ENCODE measurements at regions not wholly inside any gene's neighbourhood (a gene's known extent, or its start where the extent isn't known, plus 50 kb on each side); places are given as distances from the start of the nearest gene placed in this dataset.

DNA sequence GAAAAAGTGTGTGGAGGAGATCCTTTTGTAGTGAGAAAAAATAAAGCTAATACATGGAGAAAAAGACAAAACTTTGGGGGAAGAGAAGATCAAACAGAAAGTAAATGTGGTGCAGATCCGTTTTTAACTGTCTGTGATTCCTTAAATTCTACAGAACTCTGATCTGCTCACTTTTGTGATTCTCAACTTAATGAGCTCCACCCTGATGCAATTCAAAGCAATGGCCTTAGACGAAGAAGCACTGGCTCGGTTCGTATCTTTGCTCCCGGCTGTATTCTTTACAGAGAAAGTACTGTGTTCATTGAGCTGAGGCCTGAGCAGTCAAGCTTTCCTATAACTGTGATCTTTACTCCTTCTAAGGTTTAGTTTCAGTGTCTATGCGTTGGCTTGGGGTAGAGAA is 453.4 kb downstream of the DMAC1 start:
- TF ChIP-seq EZH2 (IDR thresholded peaks at IDR 0.05; ENCODE audit: low read depth): no peak
- TF ChIP-seq, protein P1, sequence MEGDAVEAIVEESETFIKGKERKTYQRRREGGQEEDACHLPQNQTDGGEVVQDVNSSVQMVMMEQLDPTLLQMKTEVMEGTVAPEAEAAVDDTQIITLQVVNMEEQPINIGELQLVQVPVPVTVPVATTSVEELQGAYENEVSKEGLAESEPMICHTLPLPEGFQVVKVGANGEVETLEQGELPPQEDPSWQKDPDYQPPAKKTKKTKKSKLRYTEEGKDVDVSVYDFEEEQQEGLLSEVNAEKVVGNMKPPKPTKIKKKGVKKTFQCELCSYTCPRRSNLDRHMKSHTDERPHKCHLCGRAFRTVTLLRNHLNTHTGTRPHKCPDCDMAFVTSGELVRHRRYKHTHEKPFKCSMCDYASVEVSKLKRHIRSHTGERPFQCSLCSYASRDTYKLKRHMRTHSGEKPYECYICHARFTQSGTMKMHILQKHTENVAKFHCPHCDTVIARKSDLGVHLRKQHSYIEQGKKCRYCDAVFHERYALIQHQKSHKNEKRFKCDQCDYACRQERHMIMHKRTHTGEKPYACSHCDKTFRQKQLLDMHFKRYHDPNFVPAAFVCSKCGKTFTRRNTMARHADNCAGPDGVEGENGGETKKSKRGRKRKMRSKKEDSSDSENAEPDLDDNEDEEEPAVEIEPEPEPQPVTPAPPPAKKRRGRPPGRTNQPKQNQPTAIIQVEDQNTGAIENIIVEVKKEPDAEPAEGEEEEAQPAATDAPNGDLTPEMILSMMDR (conservative IDR thresholded peaks at IDR 0.05): no peak
- Histone ChIP-seq H3K36me3 (ENCODE audit: low read depth) (no peaks in the 10 kb centered on the region), H3K4me3 (no peak overlapping the region), H3K4me2 (0 out of 2 replicates have a peak overlapping the region, but pooled peaks have one; percentile 23), H3F3A (ENCODE audit: insufficient read depth, low read depth) (no peaks in the 10 kb centered on the region), H3K27me3 (ENCODE audit: insufficient read depth, low read depth) (peaks cover 6% of the 10 kb centered on the region; the same call in 1 of the 2 replicates), H3K9me2 (ENCODE audit: insufficient read depth) (no peaks in the 10 kb centered on the region), H3K79me2 (ENCODE audit: low read depth) (no peaks in the 10 kb centered on the region), H3K9me3 (ENCODE audit: insufficient read depth, low read depth) (no peaks in the 10 kb centered on the region; the same call in 1 of the 2 replicates), H4K20me1 (ENCODE audit: insufficient read depth) (no peaks in the 10 kb centered on the region), H2AFZ (no peak overlapping the region), H3K4me1 (replicated peaks; ENCODE audit: insufficient read depth) (no peaks in the 10 kb centered on the region), H3K27ac (no peak overlapping the region)
- CTCF ChIA-PET: no interaction called here
- BruUV-seq (replicated peaks): no TSS peak
- intact Hi-C loops (cut with micrococcal nuclease; ENCODE audit: unreplicated experiment): no loop called here
- POLR2A ChIA-PET (ENCODE audit: unreplicated experiment): no interaction called here
- DNase-seq: no peak

DNA sequence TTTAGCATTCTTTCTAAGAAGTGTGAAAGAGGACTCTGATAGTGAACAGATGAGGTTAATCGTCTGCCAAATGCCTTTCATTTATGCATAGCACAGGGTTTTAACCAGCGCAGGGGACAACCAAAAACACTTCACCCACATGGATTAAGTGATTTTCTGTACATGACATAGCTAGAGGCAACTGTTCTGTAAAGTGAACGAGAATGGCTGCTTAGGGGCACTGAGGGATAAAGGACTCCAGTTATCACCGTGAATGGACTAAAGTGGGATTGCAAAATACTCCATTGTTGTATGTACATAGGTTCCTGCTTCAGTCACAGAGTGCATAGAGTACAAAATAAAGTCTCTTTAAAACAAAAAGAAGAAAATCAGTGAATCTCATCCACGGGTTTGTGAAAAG is 456.8 kb downstream of the DMAC1 start:
- no peaks in the 10 kb centered on the region for H3K9me3 ChIP-seq (ENCODE audit: insufficient read depth, low read depth)
- H4K20me1 ChIP-seq (ENCODE audit: insufficient read depth): no peaks in the 10 kb centered on the region
- peaks cover 11% of the 10 kb centered on the region; the same call in 1 of the 2 replicates for H3K27me3 ChIP-seq (ENCODE audit: insufficient read depth, low read depth)
- ChIA-PET CTCF (no interaction called here), POLR2A (ENCODE audit: unreplicated experiment) (no interaction called here)
- no peaks in the 10 kb centered on the region for H3F3A ChIP-seq (ENCODE audit: insufficient read depth, low read depth)
- H3K79me2 ChIP-seq (ENCODE audit: low read depth): no peaks in the 10 kb centered on the region
- intact Hi-C loops (cut with micrococcal nuclease; ENCODE audit: unreplicated experiment): no loop called here
- no peak overlapping the region for H2AFZ ChIP-seq
- H3K4me3 ChIP-seq: no peak overlapping the region
- H3K36me3 ChIP-seq (ENCODE audit: low read depth): no peaks in the 10 kb centered on the region
- no peaks in the 10 kb centered on the region for H3K4me1 ChIP-seq (replicated peaks; ENCODE audit: insufficient read depth)
- no peak overlapping the region for H3K4me2 ChIP-seq
- no peak for DNase-seq
- no peaks in the 10 kb centered on the region for H3K9me2 ChIP-seq (ENCODE audit: insufficient read depth)
- no TSS peak for BruUV-seq (replicated peaks)
- H3K27ac ChIP-seq: no peak overlapping the region
- TF ChIP-seq, protein P1 (conservative IDR thresholded peaks at IDR 0.05): no peak
- TF ChIP-seq EZH2 (IDR thresholded peaks at IDR 0.05; ENCODE audit: low read depth): no peak

DNA sequence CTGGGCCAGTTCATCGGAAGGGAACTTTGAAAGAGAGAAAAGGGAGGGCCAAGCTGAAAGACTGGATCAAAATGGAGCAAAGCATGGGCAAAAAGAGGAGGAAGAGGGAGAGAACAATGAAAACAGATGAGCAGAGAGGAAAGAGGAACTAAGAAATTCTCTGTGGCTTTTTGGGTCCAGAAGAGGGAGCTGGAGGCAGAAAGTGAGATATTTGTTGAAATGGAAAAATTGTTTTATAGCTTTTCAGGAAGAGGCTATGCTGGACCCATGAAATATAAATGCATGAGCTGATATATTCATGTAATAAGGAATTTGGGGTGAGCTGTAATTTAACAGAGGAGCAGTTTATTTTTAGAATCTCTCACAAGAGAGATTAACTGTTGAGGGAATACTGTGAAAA is 457.3 kb downstream of the DMAC1 start:
- POLR2A ChIA-PET (ENCODE audit: unreplicated experiment): no interaction called here
- Histone ChIP-seq H2AFZ (no peak overlapping the region), H3K27me3 (ENCODE audit: insufficient read depth, low read depth) (peaks cover 11% of the 10 kb centered on the region; the same call in 1 of the 2 replicates), H3K36me3 (ENCODE audit: low read depth) (no peaks in the 10 kb centered on the region), H3K4me3 (no peak overlapping the region), H3K79me2 (ENCODE audit: low read depth) (no peaks in the 10 kb centered on the region), H3F3A (ENCODE audit: insufficient read depth, low read depth) (no peaks in the 10 kb centered on the region), H3K9me2 (ENCODE audit: insufficient read depth) (no peaks in the 10 kb centered on the region), H3K27ac (no peak overlapping the region), H4K20me1 (ENCODE audit: insufficient read depth) (no peaks in the 10 kb centered on the region), H3K4me1 (replicated peaks; ENCODE audit: insufficient read depth) (no peaks in the 10 kb centered on the region), H3K9me3 (ENCODE audit: insufficient read depth, low read depth) (no peaks in the 10 kb centered on the region), H3K4me2 (no peak overlapping the region)
- intact Hi-C loops (cut with micrococcal nuclease; ENCODE audit: unreplicated experiment): no loop called here
- TF ChIP-seq, protein P1 (conservative IDR thresholded peaks at IDR 0.05): no peak
- no peak for TF ChIP-seq EZH2 (IDR thresholded peaks at IDR 0.05; ENCODE audit: low read depth)
- no peak for DNase-seq
- CTCF ChIA-PET: no interaction called here
- no TSS peak for BruUV-seq (replicated peaks)
